ENCODE measurements at regions not wholly inside any gene's neighbourhood (a gene's known extent, or its start where the extent isn't known, plus 50 kb on each side); places are given as distances from the start of the nearest gene placed in this dataset.

DNA sequence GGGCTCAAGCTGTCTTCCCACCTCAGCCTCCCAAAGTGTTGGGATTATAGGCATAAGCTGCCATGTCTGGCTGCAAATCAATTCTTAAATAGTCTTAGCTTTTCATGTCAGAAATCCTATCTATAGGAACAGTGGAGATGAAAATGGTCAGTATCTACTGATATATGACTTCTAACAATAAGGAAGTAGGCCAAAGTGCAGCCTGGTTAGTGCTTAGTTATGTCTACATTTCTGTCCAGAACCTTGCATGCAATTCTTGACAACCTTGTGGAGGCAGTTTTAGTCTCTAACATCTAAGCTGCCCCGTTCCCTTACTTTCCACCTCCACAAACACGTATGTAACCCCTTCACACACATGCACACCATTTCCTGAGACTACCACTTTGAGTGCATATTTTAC is 169.2 kb upstream of the SPATS2L start:
- Mint-ChIP-seq H3K27ac (ENCODE audit: unreplicated experiment) (peak overlapping the region; percentile 5), H3K9me3 (ENCODE audit: unreplicated experiment) (peaks cover 15% of the 10 kb centered on the region), H3K4me1 (ENCODE audit: low read depth, unreplicated experiment) (peaks cover 11% of the 10 kb centered on the region), H3K36me3 (ENCODE audit: insufficient read depth, unreplicated experiment) (no peaks in the 10 kb centered on the region), H3K27me3 (ENCODE audit: insufficient read depth, unreplicated experiment) (no peaks in the 10 kb centered on the region), H3K4me3 (ENCODE audit: unreplicated experiment) (no peak overlapping the region)
- H3K27me3 ChIP-seq (replicated peaks; ENCODE audit: control insufficient read depth, insufficient read depth, low read length), result no peaks in the 10 kb centered on the region
- DNase-seq, result no peak
- POLR2A ChIA-PET, result no interaction called here
- 0 out of 2 replicates have a peak, but pooled peaks cover 1% of the 10 kb centered on the region for H3K36me3 ChIP-seq (ENCODE audit: control insufficient read depth, insufficient read depth, low read length)
- intact Hi-C loops (cut with micrococcal nuclease; ENCODE audit: unreplicated experiment), result no loop called here
- no peaks in the 10 kb centered on the region for H3K9me3 ChIP-seq
- BruUV-seq (replicated peaks), result no TSS peak
- CTCF ChIA-PET, result interaction anchor here (0.6 kb wide), 1 partner anchor 554 kb away, joined by 3 read pairs; no protein-coding TSS in a partner anchor
- TF ChIP-seq, protein P1, sequence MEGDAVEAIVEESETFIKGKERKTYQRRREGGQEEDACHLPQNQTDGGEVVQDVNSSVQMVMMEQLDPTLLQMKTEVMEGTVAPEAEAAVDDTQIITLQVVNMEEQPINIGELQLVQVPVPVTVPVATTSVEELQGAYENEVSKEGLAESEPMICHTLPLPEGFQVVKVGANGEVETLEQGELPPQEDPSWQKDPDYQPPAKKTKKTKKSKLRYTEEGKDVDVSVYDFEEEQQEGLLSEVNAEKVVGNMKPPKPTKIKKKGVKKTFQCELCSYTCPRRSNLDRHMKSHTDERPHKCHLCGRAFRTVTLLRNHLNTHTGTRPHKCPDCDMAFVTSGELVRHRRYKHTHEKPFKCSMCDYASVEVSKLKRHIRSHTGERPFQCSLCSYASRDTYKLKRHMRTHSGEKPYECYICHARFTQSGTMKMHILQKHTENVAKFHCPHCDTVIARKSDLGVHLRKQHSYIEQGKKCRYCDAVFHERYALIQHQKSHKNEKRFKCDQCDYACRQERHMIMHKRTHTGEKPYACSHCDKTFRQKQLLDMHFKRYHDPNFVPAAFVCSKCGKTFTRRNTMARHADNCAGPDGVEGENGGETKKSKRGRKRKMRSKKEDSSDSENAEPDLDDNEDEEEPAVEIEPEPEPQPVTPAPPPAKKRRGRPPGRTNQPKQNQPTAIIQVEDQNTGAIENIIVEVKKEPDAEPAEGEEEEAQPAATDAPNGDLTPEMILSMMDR (IDR thresholded peaks at IDR 0.05; ENCODE audit: insufficient read depth in 1 of 2, low read depth in 1 of 2, low read length in 1 of 2, severe bottlenecking in 1 of 2, unreplicated experiment in 1 of 2), result no peak
- H3K4me1 ChIP-seq, result peaks cover 17% of the 10 kb centered on the region
- no peak overlapping the region for H3K4me3 ChIP-seq (ENCODE audit: low read depth, low read length)

DNA sequence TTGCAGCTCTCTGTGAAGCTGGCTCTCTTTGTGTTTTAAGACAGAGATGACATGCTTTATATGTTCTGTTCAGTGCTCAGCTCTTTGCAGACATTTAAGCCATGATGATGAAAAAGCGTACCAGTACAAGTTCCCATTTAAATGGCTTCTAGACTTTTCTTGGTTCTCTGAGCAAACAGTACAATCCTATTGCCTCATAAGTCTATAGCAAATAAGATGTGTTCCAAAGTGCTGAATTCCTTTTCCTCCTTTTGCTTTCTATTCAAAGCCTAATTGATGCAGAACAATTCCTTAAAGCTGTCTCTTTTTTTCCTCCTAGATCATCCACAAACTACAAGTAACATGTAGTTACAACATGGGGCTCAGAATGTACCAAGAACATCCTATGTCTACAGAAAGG is 168.8 kb upstream of the SPATS2L start:
- TF ChIP-seq, protein P1 (IDR thresholded peaks at IDR 0.05; ENCODE audit: insufficient read depth in 1 of 2, low read depth in 1 of 2, low read length in 1 of 2, severe bottlenecking in 1 of 2, unreplicated experiment in 1 of 2), result no peak
- H3K9me3 ChIP-seq, result no peaks in the 10 kb centered on the region
- Mint-ChIP-seq H3K4me1 (ENCODE audit: low read depth, unreplicated experiment) (peaks cover 11% of the 10 kb centered on the region), H3K27ac (ENCODE audit: unreplicated experiment) (peak overlapping the region; percentile 5), H3K36me3 (ENCODE audit: insufficient read depth, unreplicated experiment) (no peaks in the 10 kb centered on the region), H3K9me3 (ENCODE audit: unreplicated experiment) (peaks cover 17% of the 10 kb centered on the region), H3K27me3 (ENCODE audit: insufficient read depth, unreplicated experiment) (no peaks in the 10 kb centered on the region), H3K4me3 (ENCODE audit: unreplicated experiment) (no peak overlapping the region)
- no peak for DNase-seq
- intact Hi-C loops (cut with micrococcal nuclease; ENCODE audit: unreplicated experiment), result no loop called here
- no peak overlapping the region for H3K4me3 ChIP-seq (ENCODE audit: low read depth, low read length)
- 0 out of 2 replicates have a peak, but pooled peaks cover 1% of the 10 kb centered on the region for H3K36me3 ChIP-seq (ENCODE audit: control insufficient read depth, insufficient read depth, low read length)
- peaks cover 17% of the 10 kb centered on the region for H3K4me1 ChIP-seq
- CTCF ChIA-PET, result no interaction called here
- BruUV-seq (replicated peaks), result no TSS peak
- no peaks in the 10 kb centered on the region for H3K27me3 ChIP-seq (replicated peaks; ENCODE audit: control insufficient read depth, insufficient read depth, low read length)
- POLR2A ChIA-PET, result no interaction called here

DNA sequence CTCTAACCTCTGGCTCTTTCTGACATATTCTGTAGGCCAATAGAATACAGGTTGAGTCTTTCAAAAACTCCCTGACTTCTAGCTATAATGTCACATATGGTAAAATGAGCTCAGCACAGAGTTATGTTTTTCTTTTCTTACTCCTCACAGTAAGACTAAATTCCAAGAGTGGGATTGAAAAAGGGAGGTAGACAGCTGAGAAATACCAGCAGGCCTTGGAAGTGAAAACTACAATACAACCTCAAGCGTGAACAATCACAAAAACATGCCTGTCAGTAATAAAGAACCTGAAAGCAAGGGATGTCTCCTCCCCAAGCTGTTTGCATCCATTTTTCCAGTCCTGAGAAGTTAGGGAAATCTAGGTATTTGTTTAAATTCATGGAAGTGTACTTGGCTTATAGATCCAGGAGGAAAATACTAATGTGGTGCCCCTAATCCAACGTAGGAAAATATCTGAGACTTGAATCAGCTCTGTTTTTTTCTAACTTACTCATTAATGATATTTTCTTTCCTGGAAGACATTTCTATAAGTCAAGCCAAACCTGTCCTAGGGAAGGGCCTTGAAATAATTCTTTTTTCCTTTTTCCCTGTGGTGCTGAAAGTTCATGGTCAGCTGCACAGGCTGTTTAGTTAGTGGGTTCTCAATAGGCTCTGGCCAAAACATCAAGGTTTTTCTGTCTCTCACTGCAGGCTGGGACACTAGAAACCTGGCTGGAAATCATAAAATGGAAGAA is 167.9 kb upstream of the SPATS2L start:
- intact Hi-C loops (cut with micrococcal nuclease; ENCODE audit: unreplicated experiment), result no loop called here
- no peaks in the 10 kb centered on the region for H3K9me3 ChIP-seq
- Mint-ChIP-seq H3K4me3 (ENCODE audit: unreplicated experiment) (no peak overlapping the region), H3K27ac (ENCODE audit: unreplicated experiment) (peak overlapping the region; percentile 5), H3K4me1 (ENCODE audit: low read depth, unreplicated experiment) (peaks cover 11% of the 10 kb centered on the region), H3K27me3 (ENCODE audit: insufficient read depth, unreplicated experiment) (no peaks in the 10 kb centered on the region), H3K9me3 (ENCODE audit: unreplicated experiment) (peaks cover 25% of the 10 kb centered on the region), H3K36me3 (ENCODE audit: insufficient read depth, unreplicated experiment) (no peaks in the 10 kb centered on the region)
- CTCF ChIA-PET, result no interaction called here
- DNase-seq, result no peak
- no peaks in the 10 kb centered on the region for H3K27me3 ChIP-seq (replicated peaks; ENCODE audit: control insufficient read depth, insufficient read depth, low read length)
- POLR2A ChIA-PET, result no interaction called here
- BruUV-seq (replicated peaks), result no TSS peak
- 0 out of 2 replicates have a peak, but pooled peaks cover 1% of the 10 kb centered on the region for H3K36me3 ChIP-seq (ENCODE audit: control insufficient read depth, insufficient read depth, low read length)
- H3K4me3 ChIP-seq (ENCODE audit: low read depth, low read length), result no peak overlapping the region
- H3K4me1 ChIP-seq, result peaks cover 17% of the 10 kb centered on the region
- TF ChIP-seq, protein P1 (IDR thresholded peaks at IDR 0.05; ENCODE audit: insufficient read depth in 1 of 2, low read depth in 1 of 2, low read length in 1 of 2, severe bottlenecking in 1 of 2, unreplicated experiment in 1 of 2), result no peak

Data from Caco-2 (cell line).